Right lobe of liver (tissue), 4 donors: ENCODE measurements at regions not wholly inside any gene's neighbourhood (a gene's known extent, or its start where the extent isn't known, plus 50 kb on each side); places are given as distances from the start of the nearest gene placed in this dataset.

Experiments
- POLR2A ChIP-seq: fragments of 450-650 bp; IDR thresholded peaks from one replicate; pipeline ENCODE4 v1.6.1; 2017; ENCODE audit warnings: antibody characterized with exemption, mild to moderate bottlenecking
- TF ChIP-seq, protein P1 (sequence below), 4 donors: fragments of 200-600 bp in 3 of 4; fragments of 450-650 bp in 1 of 4; IDR thresholded peaks; one replicate each; pipeline versions ENCODE4 v1.5.1 to v1.8.0; 2016 to 2022; ENCODE audit warnings: antibody characterized with exemption in 4 of 4, mild to moderate bottlenecking in 2 of 4
- donor health status: DM: no; HTN: no; CAD: no.
- donor health status: DM: no; HTN: no; CAD: no.
- donor health status: DM: no; HTN: yes; CAD: no.

DNA sequence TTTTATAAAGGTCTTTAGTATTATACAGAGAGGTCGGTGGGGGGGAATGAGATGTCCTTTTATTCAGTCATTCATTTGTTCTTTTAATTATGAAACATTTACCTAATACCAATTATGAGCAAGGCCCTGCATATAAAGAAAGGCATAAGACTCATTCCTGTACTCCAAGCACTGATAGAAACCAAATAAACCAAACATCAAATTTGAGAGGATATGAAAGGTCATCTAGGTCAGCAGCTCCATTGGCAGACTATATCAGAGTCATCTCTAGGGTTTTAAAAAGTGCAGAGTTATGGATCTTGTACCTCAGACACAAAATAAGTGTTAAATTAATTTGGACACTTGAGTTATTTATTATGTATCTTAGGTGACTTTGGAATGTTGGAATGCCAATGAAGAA, 71.5 kb downstream of the CASP12 start:
- TF ChIP-seq POLR2A: no peak
- TF ChIP-seq, protein P1, sequence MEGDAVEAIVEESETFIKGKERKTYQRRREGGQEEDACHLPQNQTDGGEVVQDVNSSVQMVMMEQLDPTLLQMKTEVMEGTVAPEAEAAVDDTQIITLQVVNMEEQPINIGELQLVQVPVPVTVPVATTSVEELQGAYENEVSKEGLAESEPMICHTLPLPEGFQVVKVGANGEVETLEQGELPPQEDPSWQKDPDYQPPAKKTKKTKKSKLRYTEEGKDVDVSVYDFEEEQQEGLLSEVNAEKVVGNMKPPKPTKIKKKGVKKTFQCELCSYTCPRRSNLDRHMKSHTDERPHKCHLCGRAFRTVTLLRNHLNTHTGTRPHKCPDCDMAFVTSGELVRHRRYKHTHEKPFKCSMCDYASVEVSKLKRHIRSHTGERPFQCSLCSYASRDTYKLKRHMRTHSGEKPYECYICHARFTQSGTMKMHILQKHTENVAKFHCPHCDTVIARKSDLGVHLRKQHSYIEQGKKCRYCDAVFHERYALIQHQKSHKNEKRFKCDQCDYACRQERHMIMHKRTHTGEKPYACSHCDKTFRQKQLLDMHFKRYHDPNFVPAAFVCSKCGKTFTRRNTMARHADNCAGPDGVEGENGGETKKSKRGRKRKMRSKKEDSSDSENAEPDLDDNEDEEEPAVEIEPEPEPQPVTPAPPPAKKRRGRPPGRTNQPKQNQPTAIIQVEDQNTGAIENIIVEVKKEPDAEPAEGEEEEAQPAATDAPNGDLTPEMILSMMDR (IDR thresholded peaks at IDR 0.05): no peak
